H9 (cell line): ENCODE measurements at regions not wholly inside any gene's neighbourhood (a gene's known extent, or its start where the extent isn't known, plus 50 kb on each side); places are given as distances from the start of the nearest gene placed in this dataset.

Experiments
- DNase-seq: peaks from one replicate; pipeline ENCODE4 v3.0.0-alpha.2; 2017
- H2AFZ ChIP-seq: one replicate; pipeline ENCODE4 v1.6.1; 2013; ENCODE audit warnings: mild to moderate bottlenecking, low read length, control low read depth, moderate library complexity
- H2AK5ac ChIP-seq: 2 replicates; pipeline ENCODE4 v1.6.1; 2013; ENCODE audit warnings: low read length, control low read depth, mixed read lengths; ENCODE audit not compliant: insufficient read length
- H2BK120ac ChIP-seq: one replicate; pipeline ENCODE4 v1.6.1; 2013; ENCODE audit warnings: low read depth, mild to moderate bottlenecking, low read length, control low read depth, inconsistent platforms; ENCODE audit not compliant: poor library complexity, severe bottlenecking
- H2BK12ac ChIP-seq: 2 replicates; pipeline ENCODE4 v1.6.1; 2013; ENCODE audit warnings: low read length, control low read depth, mixed read lengths, low read depth; ENCODE audit not compliant: insufficient read length
- H2BK15ac ChIP-seq: 2 replicates; pipeline ENCODE4 v1.6.1; 2013; ENCODE audit warnings: low read depth, low read length, control low read depth
- H2BK20ac ChIP-seq: one replicate; pipeline ENCODE4 v1.6.1; 2013; ENCODE audit warnings: low read depth, mild to moderate bottlenecking, low read length, control low read depth, inconsistent platforms; ENCODE audit not compliant: poor library complexity, severe bottlenecking
- H2BK5ac ChIP-seq: 2 replicates; pipeline ENCODE4 v1.6.1; 2013; ENCODE audit warnings: low read length, control low read depth, mixed read lengths; ENCODE audit not compliant: insufficient read length
- H3K14ac ChIP-seq: 2 replicates; pipeline ENCODE4 v1.6.1; 2013; ENCODE audit warnings: low read length, control low read depth; ENCODE audit not compliant: insufficient read depth
- H3K18ac ChIP-seq: 2 replicates; pipeline ENCODE4 v1.6.1; 2013; ENCODE audit warnings: low read depth, mild to moderate bottlenecking, mixed read lengths, low read length, control low read depth; ENCODE audit not compliant: insufficient read length
- H3K23ac ChIP-seq: 2 replicates; pipeline ENCODE4 v1.6.1; 2013; ENCODE audit warnings: low read length, control low read depth, mixed read lengths, low read depth; ENCODE audit not compliant: insufficient read length
- H3K23me2 ChIP-seq: 2 replicates; pipeline ENCODE4 v1.6.1; 2013; ENCODE audit warnings: low read depth, mild to moderate bottlenecking, mixed read lengths, low read length, control low read depth; ENCODE audit not compliant: insufficient read length, poor library complexity, severe bottlenecking
- H3K27ac ChIP-seq: 2 replicates; pipeline ENCODE4 v1.5.1; 2013; ENCODE audit warnings: low read length, control low read depth, mixed read lengths, low read depth; ENCODE audit not compliant: insufficient read length
- H3K27me3 ChIP-seq: 2 replicates; pipeline ENCODE4 v1.6.1; 2013; ENCODE audit warnings: low read length, control low read depth, inconsistent platforms; ENCODE audit not compliant: insufficient read depth
- H3K4ac ChIP-seq: 2 replicates; pipeline ENCODE4 v1.6.1; 2013; ENCODE audit warnings: low read depth, mild to moderate bottlenecking, control low read depth, inconsistent platforms, low read length, moderate library complexity
- H3K4me1 ChIP-seq: 2 replicates; pipeline ENCODE4 v1.6.1; 2013; ENCODE audit warnings: low read length, control low read depth, inconsistent platforms; ENCODE audit not compliant: insufficient read depth
- H3K4me2 ChIP-seq: 2 replicates; pipeline ENCODE4 v1.6.1; 2013; ENCODE audit warnings: low read length, control low read depth, mixed read lengths; ENCODE audit not compliant: insufficient read length, insufficient read depth
- H3K56ac ChIP-seq: 2 replicates; pipeline ENCODE4 v1.6.1; 2013; ENCODE audit warnings: low read depth, mild to moderate bottlenecking, mixed read lengths, low read length, control low read depth; ENCODE audit not compliant: insufficient read length
- H3K79me1 ChIP-seq: 2 replicates; pipeline ENCODE4 v1.6.1; 2013; ENCODE audit warnings: low read depth, mild to moderate bottlenecking, moderate library complexity, low read length, control low read depth, inconsistent platforms; ENCODE audit not compliant: insufficient read depth, poor library complexity, severe bottlenecking
- H3K79me2 ChIP-seq: 2 replicates; pipeline ENCODE4 v1.6.1; 2013; ENCODE audit warnings: low read length, control low read depth, inconsistent platforms; ENCODE audit not compliant: insufficient read depth
- H3K9ac ChIP-seq: 2 replicates; pipeline ENCODE4 v1.6.1; 2013; ENCODE audit warnings: low read length, control low read depth, mixed read lengths; ENCODE audit not compliant: insufficient read length; ENCODE audit errors: extremely low read depth
- H3K9me3 ChIP-seq: one replicate; pipeline ENCODE4 v1.6.1; 2013; ENCODE audit warnings: low read depth, low read length, inconsistent platforms; ENCODE audit not compliant: control insufficient read depth
- H3T11ph ChIP-seq: one replicate; pipeline ENCODE4 v1.6.1; 2013; ENCODE audit warnings: mild to moderate bottlenecking, low read length, control low read depth, inconsistent platforms
- H4K20me1 ChIP-seq: one replicate; pipeline ENCODE4 v1.6.1; 2013; ENCODE audit not compliant: control insufficient read depth, insufficient read length, insufficient read depth
- H4K5ac ChIP-seq: 2 replicates; pipeline ENCODE4 v1.6.1; 2013; ENCODE audit warnings: low read depth, mild to moderate bottlenecking, mixed read lengths, low read length, control low read depth; ENCODE audit not compliant: insufficient read length
- H4K8ac ChIP-seq: replicated peaks from 2 replicates; pipeline ENCODE4 v1.6.1; 2013; ENCODE audit warnings: low read length, control low read depth, mixed read lengths, low read depth; ENCODE audit not compliant: insufficient read length
- H4K91ac ChIP-seq: 2 replicates; pipeline ENCODE4 v1.6.1; 2013; ENCODE audit warnings: low read depth, mild to moderate bottlenecking, moderate library complexity, mixed read lengths, low read length, control low read depth; ENCODE audit not compliant: insufficient read length
- H3K27ac Mint-ChIP-seq, 3 experiments: 2 replicates in 2 of 3; 3 replicates in 1 of 3; pipeline ENCODE4 v1.8.0; 2020 to 2021; ENCODE audit warnings: mixed read lengths in 3 of 3, mild to moderate bottlenecking in 1 of 3, moderate library complexity in 1 of 3
- H3K27me3 Mint-ChIP-seq: 2 replicates; pipeline ENCODE4 v1.8.0; 2021; ENCODE audit warnings: low read depth, mild to moderate bottlenecking, moderate library complexity, mixed read lengths
- H3K36me3 Mint-ChIP-seq, 3 experiments: 2 replicates in 2 of 3; 3 replicates in 1 of 3; pipeline ENCODE4 v1.8.0; 2020 to 2021; ENCODE audit warnings: low read depth in 3 of 3, mixed read lengths in 3 of 3; ENCODE audit not compliant: insufficient read depth in 1 of 3
- H3K4me1 Mint-ChIP-seq, 2 experiments: 2 replicates each; pipeline ENCODE4 v1.8.0; 2020; ENCODE audit warnings: mixed read lengths in 2 of 2
- H3K4me3 Mint-ChIP-seq, 2 experiments: 2 replicates in 1 of 2; 3 replicates in 1 of 2; pipeline ENCODE4 v1.8.0; 2020 to 2021; ENCODE audit warnings: mild to moderate bottlenecking in 2 of 2, mixed read lengths in 2 of 2, moderate library complexity in 1 of 2
- H3K9me3 Mint-ChIP-seq, 2 experiments: 2 replicates in 1 of 2; 3 replicates in 1 of 2; pipeline ENCODE4 v1.8.0; 2020; ENCODE audit warnings: mild to moderate bottlenecking in 2 of 2, mixed read lengths in 2 of 2, moderate library complexity in 1 of 2
- CTCF ChIP-seq: fragments of 200-600 bp; sonication (generic); conservative IDR thresholded peaks from 3 replicates; pipeline ENCODE4 v1.8.0; 2021; ENCODE audit warnings: antibody characterized with exemption, mild to moderate bottlenecking
- WGBS: extraction: QIAGEN DNeasy Blood & Tissue Kit; methylation state at CpG from one replicate; pipeline ENCODE4 v1.1.7; 2013; ENCODE audit warnings: missing lambda C conversion rate, low lambda C conversion rate, mixed read lengths; ENCODE audit not compliant: insufficient read length; ENCODE audit errors: extremely low coverage; 5-methylcytosine and 5-hydroxymethylcytosine counted together

DNA sequence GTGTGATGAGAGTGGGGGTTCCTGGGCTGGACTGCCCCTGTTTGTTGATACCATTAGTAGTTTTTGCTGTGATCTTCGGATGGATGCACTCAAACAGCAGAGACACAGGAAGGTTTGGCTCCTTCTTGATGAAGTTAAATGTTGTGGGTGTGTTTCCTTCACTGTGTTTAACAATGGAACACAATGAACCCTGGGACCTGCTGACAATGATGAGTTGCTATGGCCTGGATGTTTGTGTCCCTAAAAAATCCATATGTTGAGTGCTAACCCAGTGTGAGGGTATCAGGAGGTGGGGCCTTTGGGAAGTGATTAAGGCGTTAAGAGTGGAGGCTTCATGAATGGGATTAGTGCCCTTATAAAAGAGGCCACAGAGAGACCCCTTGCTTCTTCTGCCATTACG lies 237.4 kb upstream of the HS6ST1 start:
- H3K79me1 ChIP-seq = no peaks in the 10 kb centered on the region
- H3K9me3 ChIP-seq = no peaks in the 10 kb centered on the region
- no peak overlapping the region for H3K14ac ChIP-seq
- no peak overlapping the region for H3K23ac ChIP-seq
- H2BK20ac ChIP-seq = no peak overlapping the region
- H3K79me2 ChIP-seq = no peaks in the 10 kb centered on the region
- H4K91ac ChIP-seq = no peak overlapping the region
- H3K9ac ChIP-seq = no peak overlapping the region
- no peak overlapping the region for H2BK15ac ChIP-seq
- no peak overlapping the region for H2AFZ ChIP-seq
- H3K27me3 ChIP-seq = no peaks in the 10 kb centered on the region
- H3K56ac ChIP-seq = no peak overlapping the region
- H3K18ac ChIP-seq = no peak overlapping the region
- no peak for DNase-seq
- H3K4me2 ChIP-seq = no peak overlapping the region
- no peak for TF ChIP-seq CTCF
- H2BK5ac ChIP-seq = no peak overlapping the region
- Mint-ChIP-seq H3K36me3 (peaks cover 3 to 8% (median 6%) of the 10 kb centered on the region in 3 experiments; a peak in 5 of 7 replicates), H3K27me3 (peaks cover 12% of the 10 kb centered on the region), H3K9me3 (peaks cover 0 to 3% of the 10 kb centered on the region in 2 experiments; a peak in 3 of 5 replicates), H3K27ac (no peak overlapping the region; a peak in 1 of 7 replicates), H3K4me1 (peaks cover 9 to 13% of the 10 kb centered on the region in 2 experiments), H3K4me3 (no peak overlapping the region; a peak in 1 of 5 replicates)
- H2BK12ac ChIP-seq = no peak overlapping the region
- WGBS = no CpG with 5 or more reads among the region's 3 CpGs
- H4K8ac ChIP-seq = no peak overlapping the region
- no peak overlapping the region for H3K4ac ChIP-seq
- no peak overlapping the region for H4K5ac ChIP-seq
- H2AK5ac ChIP-seq = no peak overlapping the region
- H3K4me1 ChIP-seq = peaks cover 2% of the 10 kb centered on the region; the same call in 1 of the 2 replicates
- H2BK120ac ChIP-seq = no peak overlapping the region
- H3K23me2 ChIP-seq = no peaks in the 10 kb centered on the region
- no peaks in the 10 kb centered on the region for H4K20me1 ChIP-seq
- H3T11ph ChIP-seq = no peak overlapping the region
- H3K27ac ChIP-seq = no peak overlapping the region
